Lower leg skin (tissue), 3 donors: ENCODE measurements at regions not wholly inside any gene's neighbourhood (a gene's known extent, or its start where the extent isn't known, plus 50 kb on each side); places are given as distances from the start of the nearest gene placed in this dataset.

ENCODE experiments used
- CTCF ChIP-seq, 3 donors: fragments of 450-650 bp; IDR thresholded peaks; one replicate each; pipeline ENCODE4 v1.5.1; 2016; ENCODE audit warnings: antibody characterized with exemption in 3 of 3, mild to moderate bottlenecking in 3 of 3, moderate library complexity in 2 of 3
- POLR2A ChIP-seq, 2 donors: fragments of 450-650 bp; IDR thresholded peaks; one replicate each; pipeline ENCODE4 v1.6.1; 2016 to 2017; ENCODE audit warnings: antibody characterized with exemption in 2 of 2, mild to moderate bottlenecking in 1 of 2, moderate library complexity in 1 of 2

GRCh38 chr5:35367526-35367925, 137.2 kb upstream of the PRLR start:
- no peak for TF ChIP-seq CTCF (IDR thresholded peaks at IDR 0.05)
- TF ChIP-seq POLR2A (IDR thresholded peaks at IDR 0.05), result no peak
